HT-29 (cell line): ENCODE measurements at regions not wholly inside any gene's neighbourhood (a gene's known extent, or its start where the extent isn't known, plus 50 kb on each side); places are given as distances from the start of the nearest gene placed in this dataset.
A peak's percentile ranks its signal among the peaks of the same experiment; 100 is the strongest.

ENCODE experiments used
- DNase-seq: peaks from one replicate; pipeline ENCODE4 v3.0.0-alpha.2; 2015; ENCODE audit warnings: low spot score

- no peak for DNase-seq
These were observed 234.0 kb upstream of the GRAMD2B start for GRCh38 chr5:126189231-126189630.

DNA sequence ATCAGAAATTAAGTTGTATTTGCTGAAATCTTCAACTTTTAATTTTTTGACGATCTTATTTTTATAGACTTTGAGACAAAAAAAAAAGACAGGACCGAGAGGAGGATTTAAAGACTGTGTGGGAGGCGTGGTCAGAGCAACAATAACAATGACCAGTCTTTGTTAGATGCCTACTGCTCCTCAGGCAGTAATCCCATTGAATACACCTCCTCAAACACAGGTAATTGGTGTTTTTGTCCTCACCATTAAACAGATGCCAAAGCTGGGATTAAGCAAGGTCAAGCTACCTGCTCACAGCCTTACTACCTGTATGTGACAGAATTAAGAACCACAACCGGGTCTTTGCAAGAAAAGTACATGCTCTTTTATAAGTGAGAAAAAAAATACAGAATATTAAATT lies 233.3 kb upstream of the GRAMD2B start:
- no peak for DNase-seq

DNA sequence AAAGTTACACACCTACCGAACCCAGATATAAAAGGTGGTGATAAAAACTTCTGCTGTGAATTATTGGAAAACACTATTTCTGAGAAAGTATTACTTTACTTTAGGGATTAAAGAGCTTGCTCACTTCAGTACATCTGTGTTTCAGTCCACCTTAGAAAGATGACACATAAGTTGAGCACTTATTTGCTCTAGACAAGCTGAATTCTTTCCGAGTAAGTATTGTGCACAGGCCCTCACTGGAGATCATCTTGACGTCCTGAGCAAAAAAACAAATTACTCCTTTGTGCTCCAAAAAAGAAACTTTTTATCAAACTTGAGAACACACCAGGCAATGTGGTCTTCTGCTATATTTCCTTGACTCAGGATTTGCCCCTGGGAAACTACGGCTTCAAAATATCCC lies 231.0 kb upstream of the GRAMD2B start:
- DNase-seq, result no peak

DNA sequence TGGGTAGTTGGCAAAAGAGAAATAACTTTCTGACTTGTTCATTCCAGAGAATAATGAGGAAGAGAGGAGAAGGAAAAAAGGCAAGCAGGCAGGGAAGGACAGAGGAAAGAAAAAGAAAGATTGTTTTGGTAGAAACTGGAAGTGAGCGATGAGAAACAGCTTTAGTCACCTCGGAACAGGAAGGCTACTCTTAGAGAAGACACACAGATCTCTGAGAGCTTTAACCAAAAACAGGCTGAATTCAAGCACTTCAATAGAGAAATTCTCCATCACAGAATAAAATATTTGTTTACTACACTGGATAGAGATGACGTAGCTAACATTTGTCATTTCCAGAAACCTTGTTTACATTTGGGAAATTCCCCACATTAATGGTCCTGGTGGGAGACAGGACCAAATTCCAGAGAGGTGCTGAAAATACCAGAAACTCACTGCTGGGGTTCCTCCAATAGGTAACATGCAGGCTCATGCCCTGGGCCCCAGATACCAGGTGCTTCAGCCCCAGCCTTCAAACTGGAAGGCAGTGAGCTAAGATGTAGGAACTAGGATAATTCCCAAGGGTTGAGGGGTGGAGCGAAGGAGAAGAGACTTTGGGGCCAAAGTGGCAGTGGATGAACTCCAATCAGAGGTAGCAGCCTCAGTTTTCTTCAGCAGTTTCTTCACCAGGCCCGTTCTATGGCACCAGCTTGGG lies 227.7 kb upstream of the GRAMD2B start:
- no peak for DNase-seq

DNA sequence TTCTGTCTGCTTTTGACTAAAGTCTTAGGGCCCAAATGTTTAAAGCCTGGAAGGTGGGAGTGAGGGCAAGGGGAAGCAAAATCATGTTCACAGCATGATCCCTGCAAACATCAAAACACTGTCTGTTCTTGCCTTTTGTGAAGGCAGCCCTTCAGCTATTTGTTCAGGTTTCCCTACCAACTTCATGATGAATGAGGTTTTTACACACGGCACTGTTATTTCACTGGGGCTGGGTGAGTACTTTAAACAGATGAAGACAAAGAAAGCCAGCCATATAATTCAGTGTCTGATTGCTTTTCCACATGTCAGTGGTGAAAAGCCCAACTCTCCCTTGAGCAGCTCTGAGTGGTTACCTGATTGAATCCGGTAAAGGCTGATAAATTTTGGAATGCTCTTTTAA lies 224.7 kb upstream of the GRAMD2B start:
- DNase-seq, result no peak

DNA sequence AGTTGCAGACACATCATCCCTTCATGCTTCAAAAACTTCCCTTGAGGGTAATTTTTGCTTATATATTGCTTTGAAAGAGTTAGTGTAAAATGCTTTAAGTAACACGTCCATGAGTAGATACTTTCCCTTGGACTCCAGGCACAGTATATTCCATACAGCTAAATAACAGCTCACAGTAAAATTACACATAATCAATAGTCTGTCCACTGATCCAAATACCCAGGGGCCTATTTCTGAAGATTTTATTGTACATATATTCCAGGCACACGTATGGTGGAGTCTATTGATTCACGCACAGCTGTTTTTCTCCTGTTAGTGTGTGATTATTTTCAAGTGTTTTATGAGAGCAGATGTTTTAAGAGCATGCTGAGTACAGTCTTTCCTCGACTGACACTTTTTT lies 223.7 kb upstream of the GRAMD2B start:
- no peak for DNase-seq

DNA sequence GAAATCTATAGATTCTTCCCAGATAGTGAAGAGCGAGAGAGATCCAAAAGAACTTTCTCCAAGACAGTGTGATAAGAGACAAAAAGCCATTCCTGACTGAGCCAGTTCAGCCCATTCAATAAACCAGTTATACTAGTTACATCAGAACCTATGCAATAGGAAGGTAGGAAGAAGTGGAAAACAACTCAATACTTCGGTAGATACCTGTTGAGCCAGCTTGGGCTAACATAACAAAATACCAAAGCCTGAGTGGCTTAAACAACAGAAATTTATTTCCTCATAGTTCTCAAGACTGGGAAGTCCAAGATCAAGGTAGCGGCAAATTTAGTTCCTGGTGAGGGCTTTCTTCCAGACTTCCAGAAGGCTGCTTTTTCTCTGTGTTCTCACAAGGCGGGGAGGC lies 214.5 kb upstream of the GRAMD2B start:
- no peak for DNase-seq

- no peak for DNase-seq
These were observed 212.3 kb upstream of the GRAMD2B start for GRCh38 chr5:126210955-126211354.

DNA sequence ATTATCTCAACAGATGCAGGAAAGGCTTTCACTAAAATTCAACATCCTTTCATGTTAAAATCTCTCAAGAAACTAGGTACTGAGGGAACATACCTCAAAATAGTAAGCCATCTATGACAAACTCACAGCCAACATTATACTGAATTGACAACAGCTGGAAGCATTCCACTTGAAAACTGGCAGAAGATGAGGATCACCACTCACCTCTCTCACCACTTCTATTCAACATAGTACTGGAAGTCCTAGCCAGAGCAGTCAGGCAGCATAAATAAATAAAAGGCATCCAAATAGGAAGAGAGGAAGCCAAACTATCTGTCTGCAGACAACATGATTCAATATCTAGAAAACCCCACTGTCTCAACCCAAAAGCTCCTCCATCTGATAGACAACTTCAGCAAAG lies 203.6 kb upstream of the GRAMD2B start:
- no peak for DNase-seq

GRCh38 chr5:126220725-126221124 lies 202.5 kb upstream of the GRAMD2B start:
- no peak for DNase-seq

- DNase-seq, result no peak
These were observed 194.3 kb upstream of the GRAMD2B start for GRCh38 chr5:126228934-126229333.

DNA sequence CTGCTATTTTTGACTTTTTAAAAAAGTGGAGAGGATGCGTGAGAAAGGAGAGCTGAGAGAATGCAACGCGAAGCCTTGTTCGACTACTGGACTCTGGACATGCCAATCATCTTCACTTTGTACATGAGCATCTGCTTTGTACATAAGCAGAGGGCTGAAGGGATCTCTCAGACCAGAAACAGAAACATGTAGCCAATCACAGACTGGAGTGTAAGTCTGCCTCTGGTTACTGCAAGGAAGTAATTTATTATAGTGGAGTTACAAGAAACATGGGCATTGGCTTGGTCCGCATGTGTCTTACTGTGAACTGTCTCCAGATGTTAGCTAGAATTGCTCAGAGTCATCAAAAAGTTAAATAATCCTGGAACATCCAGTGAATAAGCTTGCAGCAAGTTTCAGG lies 190.0 kb upstream of the GRAMD2B start:
- no peak for DNase-seq

GRCh38 chr5:126234563-126235195 lies 188.5 kb upstream of the GRAMD2B start:
- DNase-seq, result peak; percentile 55

DNA sequence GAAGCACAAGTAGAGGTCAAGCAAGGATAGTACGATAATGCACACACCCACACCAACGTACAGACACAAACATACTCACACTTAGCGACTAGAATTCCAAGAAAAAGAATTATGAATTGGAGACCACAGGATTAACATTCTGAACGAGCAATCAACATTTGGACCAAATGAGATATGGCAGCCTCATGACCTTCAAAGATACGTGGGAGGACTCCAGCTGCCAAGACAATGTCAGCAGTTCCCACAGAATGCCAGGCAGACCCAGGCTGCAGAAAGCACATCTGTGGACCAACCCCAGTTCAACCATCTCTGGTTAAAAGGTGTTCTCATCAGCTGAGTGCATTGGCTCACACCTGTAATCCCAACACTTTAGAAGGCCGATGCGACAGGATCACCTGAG lies 187.6 kb upstream of the GRAMD2B start:
- no peak for DNase-seq

GRCh38 chr5:126236994-126237393 lies 186.2 kb upstream of the GRAMD2B start:
- DNase-seq, result no peak

DNA sequence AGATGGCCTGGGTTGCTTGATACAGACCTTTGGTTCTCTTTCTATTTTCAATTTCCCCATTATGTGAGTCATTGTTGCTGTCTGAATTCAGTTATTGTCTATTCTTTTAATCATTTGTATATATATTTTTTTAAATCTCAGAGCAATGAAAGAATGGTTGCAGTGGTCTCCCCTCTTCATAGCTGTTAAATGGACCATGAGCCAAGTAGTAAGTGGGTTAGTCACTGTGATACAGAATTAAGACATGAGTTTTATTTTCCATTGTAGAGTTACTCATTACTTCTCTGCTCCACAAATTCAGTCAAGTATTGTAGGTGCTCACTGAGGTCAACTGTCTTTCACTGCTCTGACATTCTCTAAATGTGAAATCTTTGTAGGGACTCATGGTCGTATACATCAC lies 174.6 kb upstream of the GRAMD2B start:
- no peak for DNase-seq

GRCh38 chr5:126251024-126251423 lies 172.2 kb upstream of the GRAMD2B start:
- DNase-seq, result no peak

DNA sequence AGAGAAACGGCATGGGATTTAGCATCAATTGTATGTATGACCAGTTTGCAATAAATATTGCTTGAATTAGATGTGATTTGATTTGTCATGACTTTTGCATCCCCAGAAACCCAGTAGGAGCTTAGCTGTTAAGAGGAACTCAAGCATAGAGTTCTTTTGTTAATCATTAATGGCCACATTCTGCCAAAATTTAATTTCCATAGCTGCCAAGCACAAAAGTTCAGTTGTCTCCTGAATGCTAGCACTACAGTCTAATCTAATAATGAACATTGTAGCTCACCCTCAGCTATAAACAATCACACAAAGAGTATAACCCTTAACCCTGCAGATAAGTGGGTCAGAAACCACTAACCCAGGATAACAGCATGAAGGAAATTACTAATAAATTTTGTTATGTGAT lies 169.8 kb upstream of the GRAMD2B start:
- DNase-seq, result no peak

GRCh38 chr5:126263591-126264184 lies 159.5 kb upstream of the GRAMD2B start:
- no peak for DNase-seq

- no peak for DNase-seq
These were observed 157.3 kb upstream of the GRAMD2B start for GRCh38 chr5:126265917-126266316.

- DNase-seq, result peak; percentile 4
These were observed 155.8 kb upstream of the GRAMD2B start for GRCh38 chr5:126267438-126267837.

DNA sequence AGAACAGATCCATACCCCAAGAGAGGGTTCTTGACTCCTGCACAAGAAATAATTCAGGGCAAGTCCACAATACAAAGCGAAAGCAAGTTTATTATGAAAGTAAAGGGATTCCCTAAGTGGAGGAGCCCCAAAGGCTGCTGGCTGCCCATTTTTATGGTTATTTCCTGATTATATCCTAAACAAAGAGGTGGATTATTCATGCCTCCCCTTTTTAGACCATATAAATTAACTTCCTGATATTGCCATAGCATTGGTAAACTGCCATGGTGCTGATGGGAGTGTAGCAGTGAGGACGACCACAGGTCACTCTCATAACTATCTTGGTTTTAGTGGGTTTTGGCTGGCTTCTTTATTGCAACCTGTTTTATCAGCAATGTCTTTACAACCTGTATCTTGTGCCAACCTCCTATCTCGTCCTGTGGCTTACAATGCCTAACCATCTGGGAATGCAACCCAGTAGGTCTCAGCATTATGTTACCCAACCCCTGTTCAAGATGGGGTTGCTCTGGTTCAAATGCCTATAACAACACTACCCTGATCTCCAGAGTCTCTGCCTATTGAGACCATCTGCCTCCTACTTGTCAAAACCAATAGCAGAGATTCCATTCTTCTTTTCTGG lies 154.4 kb upstream of the GRAMD2B start:
- DNase-seq, result no peak

- DNase-seq, result no peak
These were observed 153.7 kb upstream of the GRAMD2B start for GRCh38 chr5:126269511-126269910.
